DND-41 (cell line): ENCODE measurements at regions not wholly inside any gene's neighbourhood (a gene's known extent, or its start where the extent isn't known, plus 50 kb on each side); places are given as distances from the start of the nearest gene placed in this dataset.

Source experiments
- ATAC-seq: fragments of 200-7000 bp; cut with Tn5 transposase; 3 replicates; pipeline ENCODE4 v1.9.1; 2021; ENCODE audit warnings: low read depth; ENCODE audit not compliant: insufficient read depth
- DNase-seq: peaks from one replicate; pipeline ENCODE4 v3.0.0-alpha.2; 2020
- H2AFZ ChIP-seq: 2 replicates; pipeline ENCODE4 v1.6.0; 2012; ENCODE audit warnings: low read depth, low read length
- H3K27ac ChIP-seq: 2 replicates; pipeline ENCODE4 v1.5.1; 2012; ENCODE audit warnings: low read length, inconsistent platforms
- H3K27me3 ChIP-seq: fragments of 200-600 bp; sonication (generic); 2 replicates; pipeline ENCODE4 v1.6.0; 2012; ENCODE audit warnings: low read length, mild to moderate bottlenecking, inconsistent platforms; ENCODE audit not compliant: insufficient read depth, poor library complexity
- H3K36me3 ChIP-seq: 2 replicates; pipeline ENCODE4 v1.5.1; 2012; ENCODE audit warnings: low read length, inconsistent platforms; ENCODE audit not compliant: insufficient read depth
- H3K4me1 ChIP-seq: 2 replicates; pipeline ENCODE4 v1.5.1; 2012; ENCODE audit warnings: mild to moderate bottlenecking, low read length; ENCODE audit not compliant: insufficient read depth
- H3K4me2 ChIP-seq: 2 replicates; pipeline ENCODE4 v1.6.0; 2012; ENCODE audit warnings: mild to moderate bottlenecking, moderate library complexity, low read length, inconsistent platforms; ENCODE audit not compliant: insufficient read depth
- H3K4me3 ChIP-seq, 2 experiments: fragments of 200-600 bp in 1 of 2; shearing (Covaris generic) in 1 of 2; 2 replicates each; pipeline ENCODE4 v1.5.1; 2012 to 2016; ENCODE audit warnings: inconsistent platforms in 2 of 2, low read length in 2 of 2, mild to moderate bottlenecking in 2 of 2, low read depth in 1 of 2, moderate library complexity in 1 of 2
- H3K79me2 ChIP-seq: 2 replicates; pipeline ENCODE4 v1.6.0; 2012; ENCODE audit warnings: low read length, inconsistent platforms; ENCODE audit not compliant: insufficient read depth
- H3K9ac ChIP-seq: 2 replicates; pipeline ENCODE4 v1.6.0; 2012; ENCODE audit warnings: low read depth, mild to moderate bottlenecking, inconsistent platforms, low read length, moderate library complexity
- H3K9me3 ChIP-seq: 2 replicates; pipeline ENCODE4 v1.5.1; 2012; ENCODE audit warnings: low read length, moderate library complexity, mild to moderate bottlenecking, inconsistent platforms; ENCODE audit not compliant: insufficient read depth, severe bottlenecking
- H4K20me1 ChIP-seq: 2 replicates; pipeline ENCODE4 v1.6.0; 2012; ENCODE audit warnings: low read length; ENCODE audit not compliant: insufficient read depth
- CTCF ChIP-seq: IDR thresholded peaks from 2 replicates; pipeline ENCODE4 v1.5.1; 2012; ENCODE audit warnings: borderline replicate concordance, low read length, moderate library complexity, mild to moderate bottlenecking; ENCODE audit not compliant: poor library complexity, severe bottlenecking; ENCODE audit errors: extremely low read depth
- EZH2 ChIP-seq: IDR thresholded peaks from 3 replicates; pipeline ENCODE4 v1.6.1; 2012; ENCODE audit warnings: borderline replicate concordance, low read depth, mild to moderate bottlenecking, moderate library complexity, low read length, inconsistent platforms; ENCODE audit not compliant: severe bottlenecking

GRCh38 chr1:14520514-14521163, 77.8 kb upstream of the KAZN start:
- Histone ChIP-seq H3K27ac (no peak overlapping the region), H2AFZ (no peak overlapping the region), H3K36me3 (no peaks in the 10 kb centered on the region), H3K79me2 (no peaks in the 10 kb centered on the region), H3K27me3 (no peaks in the 10 kb centered on the region), H4K20me1 (no peaks in the 10 kb centered on the region), H3K4me1 (peaks cover 10% of the 10 kb centered on the region), H3K4me2 (no peak overlapping the region), H3K9me3 (no peaks in the 10 kb centered on the region), H3K9ac (no peak overlapping the region), H3K4me3 (no peak overlapping the region)
- ATAC-seq (no peak), DNase-seq (no peak)
- TF ChIP-seq CTCF (no peak), EZH2 (no peak)

GRCh38 chr1:14521622-14522021, 76.9 kb upstream of the KAZN start:
- Histone ChIP-seq H3K27ac (no peak overlapping the region), H3K36me3 (no peaks in the 10 kb centered on the region), H3K4me2 (no peak overlapping the region), H4K20me1 (no peaks in the 10 kb centered on the region), H3K79me2 (no peaks in the 10 kb centered on the region), H3K4me1 (peaks cover 10% of the 10 kb centered on the region), H3K4me3 (no peak overlapping the region), H3K9ac (no peak overlapping the region), H3K27me3 (no peaks in the 10 kb centered on the region), H3K9me3 (no peaks in the 10 kb centered on the region), H2AFZ (no peak overlapping the region)
- ATAC-seq (0 out of 3 replicates have a peak, but pooled peaks have one; percentile 49), DNase-seq (peak; percentile 31)
- TF ChIP-seq CTCF (no peak), EZH2 (no peak)

- peaks cover 10% of the 10 kb centered on the region for H3K4me1 ChIP-seq
- no peaks in the 10 kb centered on the region for H3K79me2 ChIP-seq
- TF ChIP-seq EZH2, result no peak
- no peak for TF ChIP-seq CTCF
- ATAC-seq (no peak), DNase-seq (no peak)
- H3K27me3 ChIP-seq, result no peaks in the 10 kb centered on the region
- H3K27ac ChIP-seq, result no peak overlapping the region
- H3K36me3 ChIP-seq, result no peaks in the 10 kb centered on the region
- H3K9ac ChIP-seq, result no peak overlapping the region
- H3K9me3 ChIP-seq, result no peaks in the 10 kb centered on the region
- H3K4me3 ChIP-seq, result no peak overlapping the region
- H4K20me1 ChIP-seq, result no peaks in the 10 kb centered on the region
- no peak overlapping the region for H3K4me2 ChIP-seq
- H2AFZ ChIP-seq, result no peak overlapping the region
Observed at GRCh38 chr1:14522077-14522925, 76.2 kb upstream of the KAZN start.
